Left lung (tissue), 4 donors: ENCODE measurements at regions not wholly inside any gene's neighbourhood (a gene's known extent, or its start where the extent isn't known, plus 50 kb on each side); places are given as distances from the start of the nearest gene placed in this dataset.

Experiments
- ATAC-seq: fragments of 200-7000 bp; cut with Tn5 transposase; one replicate; pipeline ENCODE4 v1.9.1; 2020; ENCODE audit warnings: moderate library complexity
- DNase-seq, 4 donors: peaks; one replicate each; pipeline ENCODE4 v3.0.0-alpha.2; 2013 to 2020
- H3K27ac ChIP-seq, 2 donors: fragments of 200-600 bp; sonication (generic) in 1 of 2; one replicate each; pipeline versions ENCODE4 v1.5.0 to v1.8.0; 2020 to 2021
- H3K27me3 ChIP-seq, 2 donors: fragments of 200-600 bp; sonication (generic) in 1 of 2; one replicate each; pipeline versions ENCODE4 v1.5.0 to v1.8.0; 2020 to 2021
- H3K36me3 ChIP-seq, 2 donors: fragments of 200-600 bp; sonication (generic) in 1 of 2; one replicate each; pipeline versions ENCODE4 v1.5.0 to v1.8.0; 2020 to 2021
- H3K4me1 ChIP-seq, 2 donors: fragments of 200-600 bp; one replicate each; pipeline ENCODE4 v1.8.0; 2021
- H3K4me3 ChIP-seq, 2 donors: fragments of 200-600 bp; sonication (generic) in 1 of 2; one replicate each; pipeline versions ENCODE4 v1.5.0 to v1.8.0; 2020 to 2021; ENCODE audit warnings: mild to moderate bottlenecking in 1 of 2
- H3K9me3 ChIP-seq, 2 donors: fragments of 200-600 bp; sonication (generic) in 1 of 2; one replicate each; pipeline versions ENCODE4 v1.5.0 to v1.8.0; 2020 to 2021
- CTCF ChIP-seq, 2 donors: fragments of 200-600 bp; sonication (generic) in 1 of 2; IDR thresholded peaks; one replicate each; pipeline versions ENCODE4 v1.5.0 to v1.8.0; 2021; ENCODE audit warnings: antibody characterized with exemption in 2 of 2
- intact Hi-C, 2 donors: fragments of 100-400 bp; cut with DNase I; formaldehyde crosslinking; loops; one replicate each; pipeline versions ENCODE4 v1.11.2 to v1.14.2; 2022
- donor health status: DM: no; HTN: yes; CAD: no.
- donor health status: DM: no; HTN: no; CAD: no.

GRCh38 chr6:147738099-147738498, 229.6 kb downstream of the SAMD5 start:
- Histone ChIP-seq H3K27ac (no peak overlapping the region), H3K27me3 (no peaks in the 10 kb centered on the region), H3K9me3 (no peaks in the 10 kb centered on the region), H3K4me1 (no peaks in the 10 kb centered on the region), H3K36me3 (no peaks in the 10 kb centered on the region), H3K4me3 (no peak overlapping the region)
- DNase-seq (no peak), ATAC-seq (no peak)
- TF ChIP-seq CTCF (IDR thresholded peaks at IDR 0.05) = no peak
- intact Hi-C loops = no loop called here

- Histone ChIP-seq H3K27ac (no peak overlapping the region), H3K27me3 (no peaks in the 10 kb centered on the region), H3K4me1 (no peaks in the 10 kb centered on the region), H3K9me3 (no peaks in the 10 kb centered on the region), H3K4me3 (no peak overlapping the region), H3K36me3 (no peaks in the 10 kb centered on the region)
- ATAC-seq (no peak), DNase-seq (no peak)
- no peak for TF ChIP-seq CTCF (IDR thresholded peaks at IDR 0.05)
- intact Hi-C loops = no loop called here
These were observed 230.1 kb downstream of the SAMD5 start for GRCh38 chr6:147738516-147739162.

- TF ChIP-seq CTCF (IDR thresholded peaks at IDR 0.05) = no peak
- no peaks in the 10 kb centered on the region for H3K27me3 ChIP-seq
- H3K27ac ChIP-seq = no peak overlapping the region
- no peaks in the 10 kb centered on the region for H3K36me3 ChIP-seq
- no peak for DNase-seq
- H3K9me3 ChIP-seq = no peaks in the 10 kb centered on the region
- ATAC-seq = no peak
- H3K4me3 ChIP-seq = no peak overlapping the region
- intact Hi-C loops = no loop called here
- no peaks in the 10 kb centered on the region for H3K4me1 ChIP-seq
These were observed 231.8 kb downstream of the SAMD5 start for GRCh38 chr6:147740326-147740725.

- H3K4me3 ChIP-seq = no peak overlapping the region
- no peak for DNase-seq
- no peaks in the 10 kb centered on the region for H3K9me3 ChIP-seq
- H3K27ac ChIP-seq = no peak overlapping the region
- intact Hi-C loops = no loop called here
- no peak for TF ChIP-seq CTCF (IDR thresholded peaks at IDR 0.05)
- no peaks in the 10 kb centered on the region for H3K27me3 ChIP-seq
- no peaks in the 10 kb centered on the region for H3K36me3 ChIP-seq
- no peak for ATAC-seq
- no peaks in the 10 kb centered on the region for H3K4me1 ChIP-seq
These were observed 232.4 kb downstream of the SAMD5 start for GRCh38 chr6:147740916-147741315.

- DNase-seq = peak in 2 of 4 donors; percentile 71 to 88
- Histone ChIP-seq H3K27ac (no peak overlapping the region), H3K9me3 (no peaks in the 10 kb centered on the region), H3K36me3 (no peaks in the 10 kb centered on the region), H3K27me3 (no peaks in the 10 kb centered on the region), H3K4me3 (no peak overlapping the region), H3K4me1 (no peaks in the 10 kb centered on the region)
- intact Hi-C loops = no loop called here
- peak; percentile 72 for ATAC-seq
- TF ChIP-seq CTCF (IDR thresholded peaks at IDR 0.05) = no peak
These were observed 232.9 kb downstream of the SAMD5 start for GRCh38 chr6:147741389-147741788.
